DND-41 (cell line): ENCODE measurements at regions not wholly inside any gene's neighbourhood (a gene's known extent, or its start where the extent isn't known, plus 50 kb on each side); places are given as distances from the start of the nearest gene placed in this dataset.

Source experiments
- ATAC-seq: fragments of 200-7000 bp; cut with Tn5 transposase; 3 replicates; pipeline ENCODE4 v1.9.1; 2021; ENCODE audit warnings: low read depth; ENCODE audit not compliant: insufficient read depth
- DNase-seq: peaks from one replicate; pipeline ENCODE4 v3.0.0-alpha.2; 2020
- H2AFZ ChIP-seq: 2 replicates; pipeline ENCODE4 v1.6.0; 2012; ENCODE audit warnings: low read depth, low read length
- H3K27ac ChIP-seq: 2 replicates; pipeline ENCODE4 v1.5.1; 2012; ENCODE audit warnings: low read length, inconsistent platforms
- H3K27me3 ChIP-seq: fragments of 200-600 bp; sonication (generic); 2 replicates; pipeline ENCODE4 v1.6.0; 2012; ENCODE audit warnings: low read length, mild to moderate bottlenecking, inconsistent platforms; ENCODE audit not compliant: insufficient read depth, poor library complexity
- H3K36me3 ChIP-seq: 2 replicates; pipeline ENCODE4 v1.5.1; 2012; ENCODE audit warnings: low read length, inconsistent platforms; ENCODE audit not compliant: insufficient read depth
- H3K4me1 ChIP-seq: 2 replicates; pipeline ENCODE4 v1.5.1; 2012; ENCODE audit warnings: mild to moderate bottlenecking, low read length; ENCODE audit not compliant: insufficient read depth
- H3K4me2 ChIP-seq: 2 replicates; pipeline ENCODE4 v1.6.0; 2012; ENCODE audit warnings: mild to moderate bottlenecking, moderate library complexity, low read length, inconsistent platforms; ENCODE audit not compliant: insufficient read depth
- H3K4me3 ChIP-seq, 2 experiments: fragments of 200-600 bp in 1 of 2; shearing (Covaris generic) in 1 of 2; 2 replicates each; pipeline ENCODE4 v1.5.1; 2012 to 2016; ENCODE audit warnings: inconsistent platforms in 2 of 2, low read length in 2 of 2, mild to moderate bottlenecking in 2 of 2, low read depth in 1 of 2, moderate library complexity in 1 of 2
- H3K79me2 ChIP-seq: 2 replicates; pipeline ENCODE4 v1.6.0; 2012; ENCODE audit warnings: low read length, inconsistent platforms; ENCODE audit not compliant: insufficient read depth
- H3K9ac ChIP-seq: 2 replicates; pipeline ENCODE4 v1.6.0; 2012; ENCODE audit warnings: low read depth, mild to moderate bottlenecking, inconsistent platforms, low read length, moderate library complexity
- H3K9me3 ChIP-seq: 2 replicates; pipeline ENCODE4 v1.5.1; 2012; ENCODE audit warnings: low read length, moderate library complexity, mild to moderate bottlenecking, inconsistent platforms; ENCODE audit not compliant: insufficient read depth, severe bottlenecking
- H4K20me1 ChIP-seq: 2 replicates; pipeline ENCODE4 v1.6.0; 2012; ENCODE audit warnings: low read length; ENCODE audit not compliant: insufficient read depth
- EZH2 ChIP-seq: IDR thresholded peaks from 3 replicates; pipeline ENCODE4 v1.6.1; 2012; ENCODE audit warnings: borderline replicate concordance, low read depth, mild to moderate bottlenecking, moderate library complexity, low read length, inconsistent platforms; ENCODE audit not compliant: severe bottlenecking
- TF ChIP-seq, protein P1 (sequence below): IDR thresholded peaks from 2 replicates; pipeline ENCODE4 v1.5.1; 2012; ENCODE audit warnings: borderline replicate concordance, low read length, moderate library complexity, mild to moderate bottlenecking; ENCODE audit not compliant: poor library complexity, severe bottlenecking; ENCODE audit errors: extremely low read depth

DNA sequence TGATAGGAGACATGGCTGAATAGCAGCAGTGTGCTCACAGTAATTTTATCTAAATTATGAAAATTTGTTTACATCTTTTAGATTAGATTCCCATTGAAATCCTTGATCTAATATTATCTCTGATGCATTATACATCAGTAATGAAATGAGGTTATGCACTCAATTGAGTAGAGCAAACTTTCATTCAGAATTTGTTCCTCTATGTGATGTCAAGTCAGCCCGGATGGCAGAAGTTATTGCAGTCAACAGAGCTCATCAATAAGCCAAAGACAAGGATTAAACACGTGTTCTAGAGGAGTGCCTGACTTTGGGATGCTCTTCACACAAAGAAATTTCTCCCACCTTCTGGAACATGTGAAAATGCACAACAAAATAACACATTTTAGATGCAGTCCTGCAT is 688.8 kb downstream of the TMEM121 start:
- H2AFZ ChIP-seq, result no peak overlapping the region
- H3K27ac ChIP-seq, result peak overlapping the region; percentile 64
- H3K79me2 ChIP-seq, result no peaks in the 10 kb centered on the region
- no peaks in the 10 kb centered on the region for H3K9me3 ChIP-seq
- no peak overlapping the region for H3K4me2 ChIP-seq
- H3K4me3 ChIP-seq, result no peak overlapping the region
- H3K27me3 ChIP-seq, result no peaks in the 10 kb centered on the region
- H3K36me3 ChIP-seq, result no peaks in the 10 kb centered on the region
- H3K4me1 ChIP-seq, result peaks cover 58% of the 10 kb centered on the region
- TF ChIP-seq, protein P1, sequence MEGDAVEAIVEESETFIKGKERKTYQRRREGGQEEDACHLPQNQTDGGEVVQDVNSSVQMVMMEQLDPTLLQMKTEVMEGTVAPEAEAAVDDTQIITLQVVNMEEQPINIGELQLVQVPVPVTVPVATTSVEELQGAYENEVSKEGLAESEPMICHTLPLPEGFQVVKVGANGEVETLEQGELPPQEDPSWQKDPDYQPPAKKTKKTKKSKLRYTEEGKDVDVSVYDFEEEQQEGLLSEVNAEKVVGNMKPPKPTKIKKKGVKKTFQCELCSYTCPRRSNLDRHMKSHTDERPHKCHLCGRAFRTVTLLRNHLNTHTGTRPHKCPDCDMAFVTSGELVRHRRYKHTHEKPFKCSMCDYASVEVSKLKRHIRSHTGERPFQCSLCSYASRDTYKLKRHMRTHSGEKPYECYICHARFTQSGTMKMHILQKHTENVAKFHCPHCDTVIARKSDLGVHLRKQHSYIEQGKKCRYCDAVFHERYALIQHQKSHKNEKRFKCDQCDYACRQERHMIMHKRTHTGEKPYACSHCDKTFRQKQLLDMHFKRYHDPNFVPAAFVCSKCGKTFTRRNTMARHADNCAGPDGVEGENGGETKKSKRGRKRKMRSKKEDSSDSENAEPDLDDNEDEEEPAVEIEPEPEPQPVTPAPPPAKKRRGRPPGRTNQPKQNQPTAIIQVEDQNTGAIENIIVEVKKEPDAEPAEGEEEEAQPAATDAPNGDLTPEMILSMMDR, result no peak
- no peak for TF ChIP-seq EZH2
- ATAC-seq (no peak), DNase-seq (no peak)
- no peaks in the 10 kb centered on the region for H4K20me1 ChIP-seq
- peak overlapping the region; percentile 14; the same call in 1 of the 2 replicates for H3K9ac ChIP-seq

- H3K79me2 ChIP-seq, result 0 out of 2 replicates have a peak, but pooled peaks cover 2% of the 10 kb centered on the region
- no peaks in the 10 kb centered on the region for H4K20me1 ChIP-seq
- H3K4me3 ChIP-seq, result no peak overlapping the region
- peaks cover 43% of the 10 kb centered on the region for H3K4me1 ChIP-seq
- no peak for TF ChIP-seq EZH2
- TF ChIP-seq, protein P1, result no peak
- H3K9me3 ChIP-seq, result no peaks in the 10 kb centered on the region
- H3K9ac ChIP-seq, result no peak overlapping the region
- H3K4me2 ChIP-seq, result no peak overlapping the region
- peak overlapping the region; percentile 46 for H3K27ac ChIP-seq
- H3K27me3 ChIP-seq, result no peaks in the 10 kb centered on the region
- H2AFZ ChIP-seq, result no peak overlapping the region
- ATAC-seq (no peak), DNase-seq (no peak)
- no peaks in the 10 kb centered on the region for H3K36me3 ChIP-seq
Measured at GRCh38 chr14:106216679-106217078, 690.3 kb downstream of the TMEM121 start.

DNA sequence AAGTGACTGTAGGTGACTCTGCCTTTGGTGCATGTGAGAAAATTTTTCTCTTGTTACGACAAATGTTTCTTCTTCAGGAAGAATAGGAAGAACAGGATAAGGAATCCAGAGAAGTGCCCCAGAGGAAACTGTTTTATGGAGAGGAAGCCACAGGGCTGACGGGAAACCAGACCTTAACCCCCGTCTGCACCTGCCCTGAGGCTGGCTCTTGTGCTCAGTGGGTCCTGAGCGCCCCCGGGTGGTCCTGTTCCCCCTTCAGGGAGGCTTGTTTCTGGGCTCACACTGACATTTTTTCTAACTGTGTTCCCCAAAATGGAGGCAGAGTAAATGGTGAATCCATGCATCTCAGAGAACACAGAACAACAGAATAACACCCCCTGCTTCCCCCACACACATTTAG is 691.8 kb downstream of the TMEM121 start:
- Histone ChIP-seq H3K9ac (peak overlapping the region; percentile 38), H3K4me1 (peaks cover 48% of the 10 kb centered on the region), H3K27ac (peak overlapping the region; percentile 86), H3K4me3 (no peak overlapping the region), H3K27me3 (no peaks in the 10 kb centered on the region), H3K36me3 (no peaks in the 10 kb centered on the region), H3K79me2 (0 out of 2 replicates have a peak, but pooled peaks cover 2% of the 10 kb centered on the region), H3K9me3 (no peaks in the 10 kb centered on the region), H4K20me1 (no peaks in the 10 kb centered on the region), H2AFZ (peak overlapping the region; percentile 41), H3K4me2 (peak overlapping the region; percentile 13)
- no peak for TF ChIP-seq EZH2
- TF ChIP-seq, protein P1, result peak; percentile 74
- peak; percentile 90 for ATAC-seq
- DNase-seq, result peak; percentile 87

- H3K4me3 ChIP-seq, result no peak overlapping the region
- no peaks in the 10 kb centered on the region for H3K27me3 ChIP-seq
- TF ChIP-seq EZH2, result no peak
- TF ChIP-seq, protein P1, result no peak
- 0 out of 2 replicates have a peak, but pooled peaks cover 2% of the 10 kb centered on the region for H3K79me2 ChIP-seq
- H2AFZ ChIP-seq, result no peak overlapping the region
- no peak overlapping the region for H3K27ac ChIP-seq
- H3K36me3 ChIP-seq, result no peaks in the 10 kb centered on the region
- H4K20me1 ChIP-seq, result no peaks in the 10 kb centered on the region
- no peak for DNase-seq
- no peaks in the 10 kb centered on the region for H3K9me3 ChIP-seq
- H3K4me1 ChIP-seq, result peaks cover 58% of the 10 kb centered on the region
- H3K9ac ChIP-seq, result no peak overlapping the region
- no peak for ATAC-seq
- H3K4me2 ChIP-seq, result no peak overlapping the region
Measured at GRCh38 chr14:106222311-106222710, 695.9 kb downstream of the TMEM121 start.
